ENCODE measurements at regions not wholly inside any gene's neighbourhood (a gene's known extent, or its start where the extent isn't known, plus 50 kb on each side); places are given as distances from the start of the nearest gene placed in this dataset.

DNA sequence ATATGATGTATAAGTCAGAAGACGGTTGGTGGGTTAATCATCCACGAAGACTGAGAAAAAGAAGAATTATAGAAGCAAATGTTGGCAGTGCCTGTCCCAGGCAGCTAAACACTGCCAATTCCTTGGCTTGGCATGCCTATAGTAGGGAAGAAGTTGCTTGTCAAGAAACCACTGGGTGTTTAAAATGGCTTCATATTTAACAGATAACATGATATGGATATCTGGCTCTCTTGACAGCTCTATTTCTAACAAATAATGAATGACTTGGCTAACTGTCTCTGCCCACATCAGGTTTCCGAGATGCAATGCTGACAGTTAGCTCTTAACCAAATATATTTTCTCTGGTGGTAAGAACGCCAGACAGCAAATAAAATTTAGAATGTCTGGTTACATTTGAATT lies 341.7 kb upstream of the KCNMB2 start:
- TF ChIP-seq, protein P1, sequence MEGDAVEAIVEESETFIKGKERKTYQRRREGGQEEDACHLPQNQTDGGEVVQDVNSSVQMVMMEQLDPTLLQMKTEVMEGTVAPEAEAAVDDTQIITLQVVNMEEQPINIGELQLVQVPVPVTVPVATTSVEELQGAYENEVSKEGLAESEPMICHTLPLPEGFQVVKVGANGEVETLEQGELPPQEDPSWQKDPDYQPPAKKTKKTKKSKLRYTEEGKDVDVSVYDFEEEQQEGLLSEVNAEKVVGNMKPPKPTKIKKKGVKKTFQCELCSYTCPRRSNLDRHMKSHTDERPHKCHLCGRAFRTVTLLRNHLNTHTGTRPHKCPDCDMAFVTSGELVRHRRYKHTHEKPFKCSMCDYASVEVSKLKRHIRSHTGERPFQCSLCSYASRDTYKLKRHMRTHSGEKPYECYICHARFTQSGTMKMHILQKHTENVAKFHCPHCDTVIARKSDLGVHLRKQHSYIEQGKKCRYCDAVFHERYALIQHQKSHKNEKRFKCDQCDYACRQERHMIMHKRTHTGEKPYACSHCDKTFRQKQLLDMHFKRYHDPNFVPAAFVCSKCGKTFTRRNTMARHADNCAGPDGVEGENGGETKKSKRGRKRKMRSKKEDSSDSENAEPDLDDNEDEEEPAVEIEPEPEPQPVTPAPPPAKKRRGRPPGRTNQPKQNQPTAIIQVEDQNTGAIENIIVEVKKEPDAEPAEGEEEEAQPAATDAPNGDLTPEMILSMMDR (IDR thresholded peaks at IDR 0.05; ENCODE audit: low read depth, low read length): no peak
- H3K4me3 ChIP-seq (ENCODE audit: low read depth, low read length): no peak overlapping the region

DNA sequence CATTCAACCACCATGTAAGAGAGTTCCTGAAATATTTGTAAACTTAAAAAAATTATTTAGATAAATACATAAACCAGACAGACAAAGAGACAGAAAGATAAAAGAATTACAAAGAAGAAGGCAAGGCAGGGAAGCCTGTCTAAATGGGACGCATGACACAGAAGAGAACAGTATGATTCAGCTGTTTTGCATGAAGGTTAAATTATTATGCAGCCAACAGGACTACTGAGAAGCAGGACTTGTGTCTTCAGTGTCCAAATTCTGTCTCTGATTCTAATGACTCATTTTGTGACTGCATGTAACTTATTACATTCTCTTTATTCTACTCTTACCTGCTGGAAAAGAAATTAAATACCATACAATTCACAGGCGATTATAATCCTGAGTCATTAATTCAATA lies 340.4 kb upstream of the KCNMB2 start:
- TF ChIP-seq, protein P1 (IDR thresholded peaks at IDR 0.05; ENCODE audit: low read depth, low read length): no peak
- H3K4me3 ChIP-seq (ENCODE audit: low read depth, low read length): no peak overlapping the region

DNA sequence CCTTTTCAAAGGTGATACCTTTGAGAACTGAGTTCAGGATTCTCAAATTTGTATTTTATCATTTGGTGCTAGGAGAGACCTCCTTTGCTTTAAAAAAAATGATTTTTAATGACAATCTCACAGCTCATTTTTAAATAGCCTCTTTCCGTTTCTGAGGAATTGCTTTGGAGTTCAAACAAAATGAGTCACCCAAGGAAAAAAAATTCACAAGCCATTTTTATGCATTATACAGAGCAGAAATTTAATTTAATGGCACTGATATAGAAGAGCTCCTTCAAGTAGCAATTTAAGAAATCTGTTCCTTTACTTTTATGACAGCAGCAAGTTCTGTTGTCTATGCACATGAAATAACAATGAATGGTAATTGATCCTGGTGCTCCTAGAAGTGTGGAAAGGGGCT lies 337.9 kb upstream of the KCNMB2 start:
- H3K4me3 ChIP-seq (ENCODE audit: low read depth, low read length): no peak overlapping the region

DNA sequence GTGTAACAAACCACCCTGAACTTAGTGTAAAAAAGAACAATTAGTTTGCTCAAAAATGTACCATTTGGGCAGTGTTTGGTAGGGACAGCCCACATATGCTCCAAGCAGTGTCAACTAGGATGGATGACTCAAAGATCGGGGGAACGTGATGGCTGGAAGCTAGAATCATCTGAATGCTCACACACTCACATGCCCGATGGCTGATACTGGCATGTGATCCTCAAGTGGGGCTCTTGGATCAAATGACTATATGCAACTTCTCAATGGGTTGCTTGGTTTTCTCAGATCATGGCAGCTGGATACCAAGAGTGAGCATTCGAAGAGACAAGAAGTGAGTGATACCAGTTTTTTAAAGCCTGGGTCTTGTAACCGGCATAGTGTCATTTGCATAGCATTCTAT lies 335.9 kb upstream of the KCNMB2 start:
- TF ChIP-seq, protein P1 (IDR thresholded peaks at IDR 0.05; ENCODE audit: low read depth, low read length): no peak
- no peak overlapping the region for H3K4me3 ChIP-seq (ENCODE audit: low read depth, low read length)

More for the DNA sequence above, 337.9 kb upstream of the KCNMB2 start:
- TF ChIP-seq, protein P1 (IDR thresholded peaks at IDR 0.05; ENCODE audit: low read depth, low read length): no peak

DNA sequence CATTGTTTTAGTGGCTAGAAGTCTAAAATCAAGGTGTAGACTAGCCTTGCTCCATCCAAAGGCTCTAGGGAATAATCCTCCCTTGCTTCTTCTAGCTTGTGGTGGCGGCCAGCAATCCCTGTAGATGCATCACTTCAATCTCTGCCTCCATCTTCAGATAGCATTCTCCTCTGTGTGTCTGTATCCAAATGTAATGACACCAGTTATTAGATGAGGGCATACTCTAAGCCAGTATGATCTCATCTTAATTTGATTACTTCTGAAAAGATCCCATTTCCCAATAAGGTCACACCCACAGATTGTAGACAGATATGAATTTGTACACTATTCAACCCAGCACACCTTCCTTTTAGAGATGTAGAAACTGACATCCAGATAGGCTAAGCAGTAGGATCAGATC lies 334.5 kb upstream of the KCNMB2 start:
- TF ChIP-seq, protein P1 (IDR thresholded peaks at IDR 0.05; ENCODE audit: low read depth, low read length): no peak
- no peak overlapping the region for H3K4me3 ChIP-seq (ENCODE audit: low read depth, low read length)

DNA sequence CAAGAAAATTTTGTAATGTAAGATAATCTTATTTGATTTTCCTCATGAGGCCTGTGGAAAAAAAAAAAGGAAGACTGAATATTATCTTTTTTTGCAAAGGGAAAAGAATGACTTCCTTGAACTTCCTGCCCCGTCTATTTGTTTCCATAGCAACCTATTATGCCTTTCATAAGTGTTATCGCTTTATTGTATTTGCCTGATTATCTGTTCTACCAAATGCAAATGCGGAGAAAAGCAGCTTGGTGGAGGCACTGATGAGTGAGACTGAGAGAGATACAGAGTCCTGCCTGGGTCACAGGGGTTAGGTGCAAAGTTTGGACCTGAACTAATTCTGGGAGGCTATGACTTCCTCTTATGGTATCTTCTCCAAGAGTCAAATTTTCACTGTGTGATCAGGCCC lies 334.0 kb upstream of the KCNMB2 start:
- H3K4me3 ChIP-seq (ENCODE audit: low read depth, low read length): no peak overlapping the region
- TF ChIP-seq, protein P1 (IDR thresholded peaks at IDR 0.05; ENCODE audit: low read depth, low read length): no peak

DNA sequence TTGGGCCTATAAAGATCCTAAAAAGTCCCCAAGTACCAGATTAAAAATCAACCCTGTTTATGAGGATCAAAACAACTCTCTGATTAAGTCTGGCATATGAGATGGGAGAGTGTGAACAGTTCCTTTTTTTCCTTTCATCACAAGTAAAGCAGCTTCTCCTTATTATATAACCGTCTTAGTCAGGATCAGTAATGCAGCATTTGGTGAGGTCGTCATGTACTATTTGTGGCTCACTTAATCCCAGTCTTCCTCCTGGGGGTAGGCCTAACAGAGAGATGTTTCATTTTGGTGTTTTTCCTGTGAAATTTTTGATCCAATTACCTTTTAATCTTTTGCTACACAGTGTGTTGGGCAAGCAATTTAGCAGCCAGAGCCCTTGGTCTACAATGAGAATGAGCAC lies 333.1 kb upstream of the KCNMB2 start:
- H3K4me3 ChIP-seq (ENCODE audit: low read depth, low read length): no peak overlapping the region
- TF ChIP-seq, protein P1 (IDR thresholded peaks at IDR 0.05; ENCODE audit: low read depth, low read length): no peak

All from WI38 (cell line).